ENCODE measurements at regions not wholly inside any gene's neighbourhood (a gene's known extent, or its start where the extent isn't known, plus 50 kb on each side); places are given as distances from the start of the nearest gene placed in this dataset.

DNA sequence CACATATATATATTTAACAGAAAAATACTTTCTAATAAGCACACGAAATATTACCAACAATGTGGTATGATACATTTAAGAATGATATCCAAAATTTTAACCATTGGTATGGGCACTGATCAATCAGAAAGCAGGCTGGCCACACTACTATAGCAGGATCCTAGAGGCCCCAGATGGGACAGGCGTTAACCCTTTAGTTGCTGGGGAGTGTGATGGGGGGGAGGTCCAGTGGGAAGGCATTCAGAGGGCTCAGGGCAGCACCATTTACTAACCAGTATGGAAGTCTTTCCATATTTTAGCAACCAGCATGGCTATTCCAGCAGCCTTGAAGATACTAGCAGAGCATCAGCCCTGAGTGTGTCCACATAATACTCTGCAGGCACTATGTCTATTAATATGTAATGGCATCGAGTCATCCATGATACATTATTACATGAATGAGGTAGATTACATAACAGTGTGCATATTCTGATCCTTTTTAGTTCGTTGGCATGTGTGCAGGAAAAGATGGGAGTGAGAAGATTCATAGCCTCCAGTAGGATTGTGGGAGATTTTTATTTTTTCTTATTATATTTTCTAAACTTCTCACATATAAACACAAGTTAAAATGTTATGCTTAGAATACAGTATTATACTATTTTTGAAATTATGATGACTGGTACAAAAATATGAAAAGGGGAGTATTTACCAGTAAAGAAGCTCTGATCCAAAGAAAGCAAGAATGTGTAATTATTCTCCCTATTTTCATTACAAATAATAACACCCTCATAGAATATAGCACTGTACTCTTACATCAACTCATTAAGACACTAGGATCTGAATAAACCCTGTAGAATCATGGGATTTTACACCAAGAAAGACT is 78.9 kb downstream of the FAM217A start:
- H3K9me1 ChIP-seq (ENCODE audit: control insufficient read depth, insufficient read depth, low read length) = no peaks in the 10 kb centered on the region
- no peak for FAIRE-seq
- in situ Hi-C loops (cut with MboI) = no loop called here
- H4K20me1 ChIP-seq (replicated peaks; ENCODE audit: control insufficient read depth, insufficient read depth, low read length) = no peaks in the 10 kb centered on the region; the same call in 1 of the 2 replicates
- intact Hi-C loops (cut with micrococcal nuclease) = no loop called here
- H3K4me2 ChIP-seq (ENCODE audit: insufficient read depth, low read length) = no peak overlapping the region
- DNase-seq (ENCODE audit: extremely low read depth in 1 of 4, low spot score in 3 of 4) = no peak
- ChIA-PET POLR2A (interaction anchor here (2.5 kb wide), 1 partner anchor 14 kb away, joined by 5 read pairs; no protein-coding TSS in a partner anchor), CTCF (ENCODE audit: low intra/inter-chr PET ratio) (no interaction called here)
- H3K79me2 ChIP-seq (ENCODE audit: control insufficient read depth, insufficient read depth, low read length) = no peaks in the 10 kb centered on the region
- no peaks in the 10 kb centered on the region for H3K4me1 ChIP-seq (replicated peaks in 1 of 2; ENCODE audit: control insufficient read depth in 2 of 2, insufficient read depth in 2 of 2, low read length in 2 of 2)
- H3K27ac ChIP-seq (ENCODE audit: extremely low read depth, low read depth, low read length) = no peak overlapping the region
- no peaks in the 10 kb centered on the region for H3K27me3 ChIP-seq (ENCODE audit: control insufficient read depth in 2 of 2, insufficient read depth in 2 of 2, low read length in 2 of 2)
- no peak overlapping the region for H3K4me3 ChIP-seq
- H3K9ac ChIP-seq (ENCODE audit: insufficient read depth in 1 of 2, low read depth in 2 of 2, low read length in 2 of 2) = no peak overlapping the region
- H3K36me3 ChIP-seq (ENCODE audit: control insufficient read depth, insufficient read depth, low read length) = no peaks in the 10 kb centered on the region; the same call in 2 of the 3 replicates
- H3K9me3 ChIP-seq (replicated peaks; ENCODE audit: control insufficient read depth, insufficient read depth, low read depth, low read length) = no peaks in the 10 kb centered on the region
- no peak for ATAC-seq
- WGBS (ENCODE audit: insufficient coverage, low coverage, missing lambda C conversion rate) = 49% methylated on average over 4 of the region's 4 CpGs
- H2AFZ ChIP-seq (ENCODE audit: low read depth, low read length) = no peak overlapping the region
- BruUV-seq (replicated peaks) = no TSS peak
- TF ChIP-seq ZNF431 (CRISPR knock-in tag; IDR thresholded peaks at IDR 0.05) = no peak
- TF ChIP-seq NELFE (IDR thresholded peaks at IDR 0.05; ENCODE audit: insufficient read depth, insufficient read length) = no peak
- no peak for TF ChIP-seq IFI16 (CRISPR knock-in tag; IDR thresholded peaks at IDR 0.05)
- TF ChIP-seq ZNF740 (CRISPR knock-in tag; IDR thresholded peaks at IDR 0.05) = peak; percentile 58; the same call in 1 of the 2 replicates
- 0 out of 4 replicates have a peak, but pooled peaks of 1 of the 2 experiments have one; percentile 29 for TF ChIP-seq ZNF740 (tag; IDR thresholded peaks at IDR 0.05)
- TF ChIP-seq GATAD2B (IDR thresholded peaks at IDR 0.05; ENCODE audit: borderline replicate concordance) = no peak
- TF ChIP-seq ZNF551 (CRISPR knock-in tag; IDR thresholded peaks at IDR 0.05) = no peak
- no peak for TF ChIP-seq MNT (conservative IDR thresholded peaks at IDR 0.05)
- no peak for TF ChIP-seq HIVEP1 (CRISPR knock-in tag; IDR thresholded peaks at IDR 0.05)
